NCI-H524 (cell line): ENCODE measurements at regions not wholly inside any gene's neighbourhood (a gene's known extent, or its start where the extent isn't known, plus 50 kb on each side); places are given as distances from the start of the nearest gene placed in this dataset.

Experiments
- DNase-seq, 2 experiments: peaks; one replicate each; lab custom pipeline; 2025; lab: John Stamatoyannopoulos, UW

DNA sequence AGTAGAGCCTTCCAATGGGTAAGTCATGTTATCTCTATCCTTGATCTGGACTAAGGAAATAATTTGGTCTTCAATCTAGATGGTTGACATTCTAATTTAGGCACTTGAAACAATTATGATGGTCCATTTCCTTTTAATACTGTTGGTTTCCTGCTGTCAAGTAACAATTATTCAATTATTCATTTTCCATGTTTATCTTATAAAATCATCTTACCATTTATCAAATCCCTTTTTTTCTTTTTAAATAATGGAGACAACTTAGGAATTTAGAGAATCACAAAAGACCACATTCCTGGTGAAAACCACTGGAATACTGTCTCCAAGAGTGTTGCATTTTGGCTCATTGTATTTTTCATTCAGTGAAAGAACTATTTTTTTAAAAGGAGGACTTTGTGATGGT is 148.7 kb upstream of the CTSO start:
- DNase-seq: no peak

DNA sequence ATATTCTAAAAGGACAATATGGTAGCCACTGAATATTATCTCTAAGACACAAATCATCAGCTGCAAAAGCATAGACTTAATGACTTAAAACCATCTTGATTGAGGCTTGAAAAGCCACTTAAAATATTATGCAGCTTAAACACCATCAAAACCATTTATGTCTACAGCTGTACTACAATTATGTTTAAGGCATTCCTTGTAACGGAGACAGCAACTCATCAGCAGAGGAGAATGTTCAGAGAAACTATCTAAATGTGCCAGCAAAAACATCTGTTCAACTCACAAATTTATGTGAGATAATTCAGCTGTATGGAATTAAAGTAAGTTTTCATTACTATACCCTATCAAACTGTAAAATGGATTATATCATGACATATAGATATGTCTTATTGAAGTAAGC is 147.9 kb upstream of the CTSO start:
- DNase-seq: peak in 1 of 2 experiments; percentile 60

DNA sequence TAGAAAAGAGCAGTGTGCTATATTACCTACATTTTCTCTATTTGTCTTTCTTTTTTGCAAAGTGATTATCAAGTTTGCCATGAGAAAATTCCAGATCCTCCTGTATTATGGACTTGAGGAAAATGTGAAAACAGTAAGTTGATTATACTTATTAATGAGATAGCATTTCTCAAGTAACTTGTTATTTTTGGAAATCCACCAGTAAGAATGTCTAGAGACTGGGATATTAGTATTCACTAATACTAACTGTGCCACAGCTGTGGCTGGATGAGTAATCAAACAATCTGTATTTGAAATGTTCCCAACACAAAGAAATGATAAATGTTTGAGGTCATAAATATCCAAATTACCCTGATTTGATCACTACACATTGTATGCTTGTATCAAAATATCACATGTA is 147.0 kb upstream of the CTSO start:
- no peak for DNase-seq

DNA sequence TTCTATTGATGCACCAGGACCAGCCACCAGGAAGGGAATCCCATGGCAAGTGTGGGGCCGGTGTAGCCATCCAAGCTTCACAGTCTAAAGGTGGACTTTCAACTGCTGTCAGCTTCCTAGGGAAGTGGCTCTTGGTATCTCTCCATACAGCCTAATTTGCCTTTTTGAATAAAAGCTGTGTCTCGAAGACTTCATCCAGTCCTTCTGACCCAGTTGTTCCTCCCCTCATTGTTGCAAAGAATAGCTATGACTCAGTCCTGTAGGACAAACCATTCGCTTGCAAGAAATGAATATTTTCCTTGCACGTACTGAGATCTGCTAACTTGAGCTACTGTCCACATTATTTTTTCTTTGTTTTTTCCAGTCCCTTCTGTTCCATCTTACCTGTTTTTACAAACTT is 145.1 kb upstream of the CTSO start:
- DNase-seq: no peak

DNA sequence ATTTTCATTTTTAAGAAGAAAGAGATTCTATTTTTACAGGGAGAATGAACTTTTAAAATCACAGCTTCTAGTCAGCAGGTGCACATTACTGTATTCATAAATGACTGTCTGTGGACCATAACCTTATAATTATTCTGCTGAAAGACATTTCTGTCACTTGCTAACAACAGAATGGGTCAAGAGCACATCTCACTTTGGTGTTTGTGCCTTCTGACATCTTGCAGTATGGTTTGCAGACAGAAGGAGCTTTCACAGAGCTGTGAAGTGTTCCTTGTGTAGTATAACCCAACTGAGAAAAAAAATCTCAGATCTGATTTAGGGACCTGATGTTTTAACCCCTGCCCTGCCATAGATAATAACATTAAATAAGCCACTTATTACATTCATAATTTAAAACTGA is 131.4 kb upstream of the CTSO start:
- DNase-seq: no peak

DNA sequence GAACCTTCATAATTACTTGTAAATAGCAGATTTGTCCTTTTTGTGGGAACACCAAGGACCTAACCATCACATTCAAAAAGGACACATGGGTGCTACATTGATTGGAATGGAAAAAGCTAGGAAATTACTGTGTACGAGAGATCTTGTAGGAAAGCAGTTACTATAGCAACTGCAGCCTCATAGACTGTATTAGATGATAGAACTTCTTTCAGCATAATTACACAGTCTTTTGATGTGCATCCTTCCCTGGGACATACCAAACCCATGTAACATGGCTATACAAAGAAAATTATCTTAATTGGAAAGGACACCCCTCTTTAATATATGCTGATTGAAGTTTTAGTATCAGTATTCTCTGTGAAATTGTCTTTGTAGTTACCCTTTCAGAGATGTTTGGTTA is 130.7 kb upstream of the CTSO start:
- no peak for DNase-seq

DNA sequence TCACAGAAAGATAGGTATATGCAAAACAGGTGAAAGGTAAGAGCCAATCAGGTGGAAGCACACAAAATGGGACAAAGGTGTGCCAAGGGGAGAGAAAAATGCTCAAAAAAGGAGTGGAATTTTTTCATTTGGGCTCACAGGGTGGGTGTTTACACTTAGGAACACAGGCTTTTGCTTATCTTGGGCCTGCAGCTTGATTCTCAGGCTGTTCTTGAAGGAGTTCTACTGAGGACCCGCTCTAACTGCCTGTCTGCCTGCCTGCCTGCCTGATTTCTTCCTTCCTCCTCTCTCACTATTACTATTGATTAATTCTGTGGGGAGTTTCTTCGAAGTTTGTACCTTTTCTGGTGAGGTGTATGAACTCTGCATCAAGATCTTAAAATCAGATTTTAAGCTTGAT is 120.3 kb upstream of the CTSO start:
- no peak for DNase-seq

DNA sequence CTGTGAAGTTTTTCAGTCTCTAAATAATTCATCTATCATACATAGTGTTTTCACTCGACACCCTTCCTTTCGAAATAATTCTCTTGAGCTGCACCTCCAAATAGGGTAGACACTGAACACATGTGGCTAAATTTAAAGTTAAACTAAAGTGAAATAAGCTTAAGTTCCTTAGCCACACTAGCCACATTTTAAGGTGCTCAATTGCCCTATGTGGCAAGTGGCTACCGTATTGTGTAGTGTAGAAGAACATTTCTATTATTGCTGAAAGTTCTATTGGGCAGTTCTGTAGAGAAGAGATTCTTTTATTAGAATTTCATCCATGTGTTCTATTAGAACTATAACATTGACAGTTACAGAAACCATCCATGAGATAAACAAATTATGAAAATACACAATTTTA is 107.0 kb upstream of the CTSO start:
- DNase-seq: no peak

DNA sequence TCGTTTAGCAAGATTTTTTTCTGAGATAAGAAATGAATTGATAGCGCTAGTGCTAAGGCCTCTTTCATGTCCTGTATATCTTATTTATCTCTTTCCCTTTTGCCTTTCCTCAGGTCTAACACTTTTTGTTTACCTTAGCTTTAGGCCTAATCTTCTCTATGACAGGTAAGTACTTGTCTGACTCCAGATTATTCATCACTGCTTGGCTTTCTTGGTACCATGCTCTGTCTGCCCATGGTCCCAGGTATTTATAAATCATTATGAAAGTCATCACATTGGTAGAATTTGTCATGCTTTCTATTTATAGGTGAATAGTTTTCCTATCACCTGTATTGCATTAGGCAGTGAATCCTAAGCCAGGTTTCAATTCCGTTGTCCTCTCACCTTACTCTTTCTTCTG is 99.5 kb upstream of the CTSO start:
- DNase-seq: no peak

DNA sequence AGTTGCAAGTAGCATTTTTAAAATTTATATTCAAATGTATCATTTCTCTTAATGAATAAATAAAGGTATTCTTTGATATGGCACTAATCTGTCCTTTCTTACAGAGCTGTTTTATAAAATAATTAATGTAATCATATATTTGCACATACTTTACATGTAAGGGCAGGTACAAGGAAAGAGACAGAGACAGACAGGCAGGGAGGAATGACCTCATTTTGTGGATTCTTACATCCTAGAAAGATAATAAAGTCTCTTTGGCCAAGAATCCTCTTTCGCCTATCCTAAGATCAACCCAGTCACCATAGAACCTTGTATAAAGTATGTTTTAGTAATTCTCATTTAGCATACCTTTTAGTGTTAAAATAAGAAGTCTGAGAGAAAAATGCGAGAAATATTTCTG is 98.5 kb upstream of the CTSO start:
- DNase-seq: no peak

DNA sequence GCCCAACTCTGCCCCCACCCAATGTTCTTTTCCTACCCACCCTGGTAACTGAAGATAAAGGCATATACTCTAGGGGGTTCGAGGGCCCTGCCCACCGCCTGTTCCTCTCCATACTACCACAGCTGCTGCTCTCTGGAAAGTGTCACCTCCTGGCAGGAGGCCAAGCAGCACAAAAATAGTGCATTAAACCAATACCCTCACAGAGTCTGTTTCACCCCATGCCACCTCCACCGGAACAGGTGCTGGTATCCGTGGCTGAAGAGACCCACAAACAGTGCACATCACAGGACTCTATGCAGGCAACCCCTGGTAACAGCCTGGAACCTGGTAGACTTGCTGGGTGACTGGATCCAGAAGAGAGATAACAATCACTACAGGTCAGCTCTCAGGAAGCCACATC is 85.1 kb upstream of the CTSO start:
- peak; percentile 51 to 81 for DNase-seq

DNA sequence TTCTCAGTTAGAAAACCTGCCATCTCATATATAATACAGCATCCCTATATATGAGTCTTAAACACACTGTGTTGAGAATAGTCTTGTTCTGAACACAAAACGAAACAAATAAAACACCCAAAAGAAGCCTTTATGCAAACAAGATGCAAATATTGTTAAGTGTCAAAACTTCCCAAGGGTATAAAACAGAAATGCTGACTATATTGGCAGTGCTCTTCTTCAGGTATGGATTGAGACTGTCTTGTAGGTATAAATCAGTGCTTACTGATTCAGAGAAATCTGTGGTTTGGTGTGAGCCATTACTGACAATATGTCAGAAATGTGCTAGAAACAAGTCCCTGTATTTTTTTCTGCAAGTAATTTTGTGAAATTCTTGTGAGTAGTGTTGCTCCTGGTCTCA is 82.8 kb upstream of the CTSO start:
- DNase-seq: no peak

DNA sequence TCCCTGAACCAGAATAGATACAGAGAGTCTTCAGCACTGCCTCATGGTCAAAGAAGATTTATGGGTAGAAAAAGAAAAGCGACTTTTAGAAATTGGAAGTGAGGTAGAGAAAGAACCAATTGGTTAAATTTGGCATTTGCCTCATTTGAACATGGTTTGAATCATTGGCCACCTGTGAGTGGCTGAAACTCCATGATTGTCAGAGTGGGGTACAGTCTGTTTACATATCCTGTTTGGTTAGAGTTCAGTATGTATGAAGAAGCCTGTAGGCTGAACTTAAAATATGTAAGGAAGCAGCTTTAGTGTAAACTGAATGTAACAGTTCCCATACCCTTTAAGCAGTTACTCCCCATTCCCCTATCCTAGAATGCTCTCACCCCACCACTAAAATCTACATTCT is 76.0 kb upstream of the CTSO start:
- DNase-seq: no peak

DNA sequence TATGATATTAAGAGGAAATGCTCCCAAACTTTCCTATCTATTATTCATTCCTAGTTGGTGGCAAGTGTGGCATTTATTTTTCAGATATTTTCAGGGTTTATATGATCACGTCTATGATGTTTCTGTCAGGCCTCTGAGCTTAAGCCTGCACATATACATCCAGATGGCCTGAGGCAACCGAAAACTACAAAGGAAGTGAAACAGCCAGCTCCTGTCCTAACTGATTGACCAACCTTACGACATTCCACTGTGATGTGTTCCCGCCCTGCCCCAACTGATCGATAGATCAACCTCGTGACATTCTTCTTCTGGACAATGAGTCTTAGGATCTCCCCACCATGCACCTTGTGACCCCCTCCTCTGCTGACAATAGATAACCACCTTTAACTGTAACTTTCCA is 67.6 kb upstream of the CTSO start:
- no peak for DNase-seq

DNA sequence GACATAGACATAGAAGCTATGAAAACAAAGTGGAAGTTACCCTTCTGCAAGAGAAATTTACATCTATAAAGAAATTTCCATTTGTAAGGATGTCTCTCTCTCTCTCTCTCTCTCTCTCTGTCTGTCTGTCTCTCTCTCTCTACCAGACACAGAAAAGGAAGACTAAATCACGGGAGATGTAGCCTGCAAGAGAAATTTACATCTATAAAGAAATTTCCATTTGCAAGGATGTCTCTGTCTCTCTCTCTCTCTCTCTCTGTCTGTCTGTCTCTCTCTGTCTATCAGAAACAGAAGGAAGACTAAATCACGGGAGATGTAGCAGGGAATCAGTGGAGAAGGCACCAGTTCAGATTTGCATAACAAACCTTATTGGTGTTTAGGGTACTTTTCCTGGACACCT is 65.6 kb upstream of the CTSO start:
- no peak for DNase-seq

DNA sequence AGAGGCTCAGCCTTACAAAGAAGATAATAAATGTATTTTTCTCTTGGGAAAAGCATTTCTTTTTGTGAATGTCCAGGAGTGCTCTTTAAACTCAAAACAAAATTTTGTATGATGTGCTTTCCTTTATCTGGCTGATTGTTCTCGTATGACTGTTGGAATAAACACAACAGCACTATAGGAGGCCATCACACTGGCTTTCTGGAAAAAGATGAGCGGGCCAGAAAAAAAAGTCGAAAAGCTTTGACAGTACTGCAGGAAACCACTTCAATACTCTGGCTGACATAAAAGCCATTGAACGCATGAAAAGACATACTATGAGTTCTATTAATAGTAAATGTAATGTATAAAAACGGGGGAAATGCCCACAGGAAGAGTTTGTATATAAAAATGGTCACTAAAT is 64.7 kb upstream of the CTSO start:
- no peak for DNase-seq

DNA sequence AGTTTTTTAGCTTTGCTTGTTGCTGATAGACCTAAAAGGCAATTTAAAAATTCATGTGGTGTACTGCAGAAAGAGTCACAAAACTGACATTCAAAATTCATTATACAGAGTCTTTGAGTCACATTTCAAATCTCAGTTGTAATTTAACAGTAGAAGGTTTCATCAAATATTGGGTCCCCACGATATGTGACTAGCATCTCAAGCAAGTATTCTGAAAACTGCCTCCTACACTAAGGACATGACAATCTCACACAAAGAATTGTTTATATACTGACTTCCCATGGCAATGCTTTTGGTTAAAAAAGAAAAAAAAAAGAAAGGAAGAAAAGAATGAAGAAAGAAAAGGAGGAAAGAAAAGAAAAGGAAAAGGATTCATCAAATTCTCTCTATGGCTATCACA is 62.1 kb upstream of the CTSO start:
- no peak for DNase-seq

DNA sequence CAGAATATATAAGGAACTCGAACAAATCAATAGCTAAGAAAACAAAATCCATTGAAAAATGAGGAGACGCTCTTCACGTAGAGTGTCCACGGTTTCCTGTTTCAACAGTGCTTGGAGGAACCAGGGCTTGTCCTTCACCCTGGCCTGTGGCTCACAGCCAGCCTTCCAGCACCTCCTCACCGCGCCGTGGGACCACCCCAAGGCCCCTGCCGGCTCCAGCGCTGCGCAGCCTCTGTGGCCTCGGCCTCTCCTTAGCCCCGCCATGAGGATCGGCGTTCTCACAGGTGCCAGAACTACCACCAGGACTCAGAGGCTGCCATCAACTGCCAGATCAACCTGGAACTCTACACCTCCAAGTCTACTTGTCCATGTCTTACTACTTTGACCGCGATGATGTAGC is 52.5 kb upstream of the CTSO start:
- DNase-seq: no peak
